IMR-90 (cell line): ENCODE measurements at regions not wholly inside any gene's neighbourhood (a gene's known extent, or its start where the extent isn't known, plus 50 kb on each side); places are given as distances from the start of the nearest gene placed in this dataset.

ENCODE experiments used
- ATAC-seq: fragments of 200-7000 bp; cut with Tn5 transposase; 2 replicates; pipeline ENCODE4 v1.9.1; 2020; ENCODE audit warnings: low read depth, mild to moderate bottlenecking, moderate library complexity
- BruUV-seq: library from RNA; stranded (reverse); fragments of 400-500 nt; replicated peaks from 2 replicates; lab custom pipeline; 2021; lab: Mats Ljungman, UMichigan
- CTCF ChIA-PET: fragments of 300-600 bp; formaldehyde crosslinking; extraction: SDS; loops from one replicate; lab custom pipeline; 2021; ENCODE audit warnings: antibody characterized with exemption; lab: Yijun Ruan, JAX
- POLR2A ChIA-PET: fragments of 300-600 bp; sonication (Branson Sonifier 250); formaldehyde crosslinking; loops from one replicate; lab custom pipeline; 2022; ENCODE audit warnings: antibody characterized with exemption; ENCODE audit not compliant: unreplicated experiment; lab: Charles Lee
- DNase-seq: peaks from one replicate; pipeline ENCODE4 v3.0.0; 2013
- H2AFZ ChIP-seq: replicated peaks from 2 replicates; pipeline ENCODE3; 2013; ENCODE audit warnings: low read length, mild to moderate bottlenecking; ENCODE audit not compliant: poor library complexity
- H2AK5ac ChIP-seq: 2 replicates; pipeline ENCODE4 v1.6.1; 2013; ENCODE audit warnings: low read depth, low read length, inconsistent platforms
- H2AK9ac ChIP-seq: replicated peaks from 2 replicates; pipeline ENCODE3; 2013; ENCODE audit warnings: mild to moderate bottlenecking, low read depth, low read length, moderate library complexity; ENCODE audit not compliant: poor library complexity
- H2BK120ac ChIP-seq: 2 replicates; pipeline ENCODE4 v1.6.1; 2013; ENCODE audit warnings: low read depth, low read length, inconsistent platforms
- H2BK15ac ChIP-seq: 3 replicates; pipeline ENCODE4 v1.6.1; 2013; ENCODE audit warnings: low read depth, low read length, inconsistent platforms
- H2BK20ac ChIP-seq: 2 replicates; pipeline ENCODE4 v1.6.1; 2013; ENCODE audit warnings: low read depth, mild to moderate bottlenecking, inconsistent platforms, low read length, moderate library complexity
- H2BK5ac ChIP-seq: 2 replicates; pipeline ENCODE4 v1.6.1; 2013; ENCODE audit warnings: mild to moderate bottlenecking, low read depth, low read length, inconsistent platforms; ENCODE audit not compliant: poor library complexity, severe bottlenecking
- H3K14ac ChIP-seq: replicated peaks from 2 replicates; pipeline ENCODE4 v1.6.1; 2013; ENCODE audit warnings: low read depth, low read length, inconsistent platforms
- H3K18ac ChIP-seq: 2 replicates; pipeline ENCODE4 v1.6.1; 2013; ENCODE audit warnings: low read depth, low read length, control low read depth
- H3K23ac ChIP-seq: 2 replicates; pipeline ENCODE4 v1.6.1; 2013; ENCODE audit warnings: low read depth, low read length, inconsistent platforms
- H3K27ac ChIP-seq: 2 replicates; pipeline ENCODE4 v1.5.1; 2013; ENCODE audit warnings: mild to moderate bottlenecking, control low read depth, low read length; ENCODE audit not compliant: insufficient read depth
- H3K27me3 ChIP-seq: 2 replicates; pipeline ENCODE4 v1.6.1; 2013; ENCODE audit warnings: low read length; ENCODE audit not compliant: control insufficient read depth, insufficient read depth
- H3K36me3 ChIP-seq: 2 replicates; pipeline ENCODE4 v1.6.1; 2013; ENCODE audit warnings: low read length, mixed read lengths; ENCODE audit not compliant: control insufficient read depth, insufficient read depth
- H3K4ac ChIP-seq: 2 replicates; pipeline ENCODE4 v1.6.1; 2013; ENCODE audit warnings: low read depth, low read length, inconsistent platforms
- H3K4me1 ChIP-seq: 2 replicates; pipeline ENCODE4 v1.6.1; 2013; ENCODE audit warnings: low read length, mixed read lengths; ENCODE audit not compliant: control insufficient read depth, insufficient read depth
- H3K4me2 ChIP-seq: 2 replicates; pipeline ENCODE4 v1.6.1; 2013; ENCODE audit warnings: low read depth, mild to moderate bottlenecking, control low read depth, low read length, moderate library complexity
- H3K4me3 ChIP-seq: 2 replicates; pipeline ENCODE4 v1.5.1; 2013; ENCODE audit warnings: low read depth, mild to moderate bottlenecking, control low read depth, low read length, moderate library complexity; ENCODE audit not compliant: insufficient read depth
- H3K56ac ChIP-seq: 2 replicates; pipeline ENCODE4 v1.6.1; 2013; ENCODE audit warnings: low read length, inconsistent platforms; ENCODE audit not compliant: insufficient read depth; ENCODE audit errors: extremely low read depth
- H3K79me1 ChIP-seq, 2 experiments: 2 replicates each; pipeline ENCODE4 v1.6.1; 2013; ENCODE audit warnings: low read length in 2 of 2, inconsistent platforms in 1 of 2, low read depth in 1 of 2
- H3K9ac ChIP-seq: 2 replicates; pipeline ENCODE4 v1.6.1; 2013; ENCODE audit warnings: low read depth, low read length, control low read depth
- H3K9me1 ChIP-seq: 2 replicates; pipeline ENCODE4 v1.6.1; 2013; ENCODE audit warnings: low read length, inconsistent platforms; ENCODE audit not compliant: insufficient read depth
- H3K9me3 ChIP-seq: 2 replicates; pipeline ENCODE4 v1.6.1; 2013; ENCODE audit warnings: low read length; ENCODE audit not compliant: control insufficient read depth, insufficient read depth
- H4K20me1 ChIP-seq: 2 replicates; pipeline ENCODE4 v1.6.1; 2013; ENCODE audit warnings: low read length, inconsistent platforms; ENCODE audit not compliant: insufficient read depth
- H4K5ac ChIP-seq: 2 replicates; pipeline ENCODE4 v1.6.1; 2013; ENCODE audit warnings: mild to moderate bottlenecking, low read depth, low read length, control low read depth
- H4K8ac ChIP-seq, 2 experiments: 2 replicates each; pipeline ENCODE4 v1.6.1; 2013; ENCODE audit warnings: low read depth in 2 of 2, low read length in 2 of 2, control low read depth in 1 of 2, inconsistent platforms in 1 of 2
- H4K91ac ChIP-seq: 2 replicates; pipeline ENCODE4 v1.6.1; 2013; ENCODE audit warnings: low read depth, low read length, inconsistent platforms; ENCODE audit not compliant: insufficient read depth
- BHLHE40 ChIP-seq: fragments of 150-350 bp; IDR thresholded peaks from 2 replicates; pipeline ENCODE4 v1.6.1; 2016; ENCODE audit warnings: mild to moderate bottlenecking, low read depth, low read length
- CEBPB ChIP-seq: IDR thresholded peaks from 2 replicates; pipeline ENCODE4 v1.6.1; 2012; ENCODE audit warnings: low read depth, low read length, improper control_type of control experiment
- CHD1 ChIP-seq: IDR thresholded peaks from 2 replicates; pipeline ENCODE4 v1.6.1; 2012; ENCODE audit warnings: low read depth, low read length, improper control_type of control experiment
- MAZ ChIP-seq: IDR thresholded peaks from 2 replicates; pipeline ENCODE4 v1.6.1; 2012; ENCODE audit warnings: low read depth, mild to moderate bottlenecking, low read length, improper control_type of control experiment, moderate library complexity, borderline replicate concordance
- MXI1 ChIP-seq: IDR thresholded peaks from 2 replicates; pipeline ENCODE4 v1.6.1; 2012; ENCODE audit warnings: low read depth, mild to moderate bottlenecking, low read length, moderate library complexity, borderline replicate concordance
- NFE2L2 ChIP-seq: fragments of 150-350 bp; IDR thresholded peaks from 2 replicates; pipeline ENCODE4 v1.6.1; 2016; ENCODE audit warnings: low read depth, mild to moderate bottlenecking, low read length
- POLR2A ChIP-seq: IDR thresholded peaks from 2 replicates; pipeline ENCODE4 v1.6.1; 2012; ENCODE audit warnings: mild to moderate bottlenecking, low read depth, low read length
- RAD21 ChIP-seq: IDR thresholded peaks from 2 replicates; pipeline ENCODE4 v1.6.1; 2012; ENCODE audit warnings: low read length, improper control_type of control experiment
- RCOR1 ChIP-seq: IDR thresholded peaks from 2 replicates; pipeline ENCODE4 v1.6.1; 2012; ENCODE audit warnings: mild to moderate bottlenecking, low read length, improper control_type of control experiment; ENCODE audit not compliant: insufficient replicate concordance
- RFX5 ChIP-seq: IDR thresholded peaks from 2 replicates; pipeline ENCODE4 v1.8.0; 2012; ENCODE audit warnings: low read depth, mild to moderate bottlenecking, low read length, moderate library complexity
- SMC3 ChIP-seq: fragments of 150-350 bp; IDR thresholded peaks from 2 replicates; pipeline ENCODE4 v1.6.1; 2016; ENCODE audit warnings: low read depth, mild to moderate bottlenecking, antibody characterized with exemption, low read length, moderate library complexity
- WGBS, 2 experiments: methylation state at CpG; one replicate each; pipeline versions ENCODE4 v1.1.5 to v1.1.7; 2013; ENCODE audit warnings: missing lambda C conversion rate in 2 of 2; ENCODE audit not compliant: insufficient read length in 1 of 2; ENCODE audit errors: extremely low coverage in 2 of 2; 5-methylcytosine and 5-hydroxymethylcytosine counted together
- dilution Hi-C: fragments of 300-500 bp; cut with HindIII; formaldehyde crosslinking; loops from one replicate; pipeline ENCODE4 v1.14.3; 2018; ENCODE audit warnings: low sequenced_read_pairs; ENCODE audit not compliant: unreplicated experiment
- in situ Hi-C: fragments of 300-500 bp; cut with MboI; formaldehyde crosslinking; loops from 3 replicates; pipeline ENCODE4 v1.14.3; 2019; ENCODE audit warnings: low sequenced_read_pairs, inconsistent platforms, mixed read lengths
- intact Hi-C: fragments of 100-400 bp; cut with micrococcal nuclease; formaldehyde crosslinking; loops from 2 replicates; pipeline ENCODE4 v1.10.0; 2022
- TF ChIP-seq, protein P1 (sequence below): conservative IDR thresholded peaks from 2 replicates; pipeline ENCODE4 v1.5.1; 2012; ENCODE audit warnings: mild to moderate bottlenecking, low read depth, low read length, improper control_type of control experiment
- TF ChIP-seq, protein P2 (sequence below): fragments of 150-350 bp; IDR thresholded peaks from 2 replicates; pipeline ENCODE4 v1.6.1; 2017; ENCODE audit warnings: mild to moderate bottlenecking, antibody characterized with exemption, low read length, low read depth
- TF ChIP-seq, protein P3 (sequence below): fragments of 150-350 bp; IDR thresholded peaks from 2 replicates; pipeline ENCODE4 v1.6.1; 2016; ENCODE audit warnings: low read depth, mild to moderate bottlenecking, low read length, moderate library complexity, borderline replicate concordance

DNA sequence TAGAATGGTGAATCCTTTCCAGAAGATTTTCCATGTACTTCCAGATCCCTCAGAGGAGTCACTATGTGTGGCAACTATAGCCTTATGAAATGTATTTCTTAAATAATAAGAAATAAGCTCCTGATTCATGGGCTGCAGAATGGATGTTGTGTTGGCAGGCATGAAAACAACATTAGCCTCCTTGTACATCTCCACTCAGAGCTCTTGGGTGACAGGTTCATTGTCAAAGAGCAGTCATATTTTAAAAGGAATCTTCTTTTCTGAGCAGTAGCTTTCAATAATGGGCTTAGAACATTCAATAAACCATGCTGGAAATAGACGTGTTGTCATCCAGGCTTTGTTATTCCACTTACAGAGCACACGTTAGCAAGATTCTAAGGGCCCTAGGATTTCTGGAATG is 96.6 kb downstream of the CDC7 start:
- DNase-seq, result no peak

More for the DNA sequence above, 96.6 kb downstream of the CDC7 start:
- H3K27me3 ChIP-seq, result no peaks in the 10 kb centered on the region
- no peak overlapping the region for H3K14ac ChIP-seq
- no peak overlapping the region for H4K91ac ChIP-seq
- no peak overlapping the region for H2BK20ac ChIP-seq
- H3K23ac ChIP-seq, result no peak overlapping the region
- dilution Hi-C loops, result no loop called here
- no peak overlapping the region for H2BK5ac ChIP-seq
- H2AK5ac ChIP-seq, result no peak overlapping the region
- H3K4me2 ChIP-seq, result no peak overlapping the region
- no CpG with 5 or more reads among the region's 2 CpGs for WGBS, 2 experiments
- no peak overlapping the region for H2BK15ac ChIP-seq
- H3K4ac ChIP-seq, result no peak overlapping the region
- no peak overlapping the region for H4K8ac ChIP-seq
- H2BK120ac ChIP-seq, result no peak overlapping the region
- H3K36me3 ChIP-seq, result no peaks in the 10 kb centered on the region
- no peak overlapping the region for H3K27ac ChIP-seq
- no peak overlapping the region for H3K4me3 ChIP-seq
- no peaks in the 10 kb centered on the region for H4K20me1 ChIP-seq
- ChIA-PET POLR2A (no interaction called here), CTCF (interaction anchor here (1.0 kb wide), 1 partner anchor 10 kb away, joined by 3 read pairs; no protein-coding TSS in a partner anchor)
- ATAC-seq, result no peak
- no peak overlapping the region for H3K18ac ChIP-seq
- H4K5ac ChIP-seq, result no peak overlapping the region
- no peaks in the 10 kb centered on the region for H3K9me1 ChIP-seq
- no peak overlapping the region for H2AK9ac ChIP-seq
- H3K9ac ChIP-seq, result no peak overlapping the region
- no peaks in the 10 kb centered on the region for H3K4me1 ChIP-seq
- H3K56ac ChIP-seq, result no peak overlapping the region
- intact Hi-C loops, result no loop called here
- H3K9me3 ChIP-seq, result no peaks in the 10 kb centered on the region
- in situ Hi-C loops, result no loop called here
- TF ChIP-seq POLR2A, result no peak
- TF ChIP-seq CEBPB, result no peak
- TF ChIP-seq RFX5, result no peak
- no peak for TF ChIP-seq SMC3
- TF ChIP-seq CHD1, result no peak
- no peak for TF ChIP-seq NFE2L2
- TF ChIP-seq MXI1, result no peak
- no peak for TF ChIP-seq RAD21
- TF ChIP-seq, protein P1, sequence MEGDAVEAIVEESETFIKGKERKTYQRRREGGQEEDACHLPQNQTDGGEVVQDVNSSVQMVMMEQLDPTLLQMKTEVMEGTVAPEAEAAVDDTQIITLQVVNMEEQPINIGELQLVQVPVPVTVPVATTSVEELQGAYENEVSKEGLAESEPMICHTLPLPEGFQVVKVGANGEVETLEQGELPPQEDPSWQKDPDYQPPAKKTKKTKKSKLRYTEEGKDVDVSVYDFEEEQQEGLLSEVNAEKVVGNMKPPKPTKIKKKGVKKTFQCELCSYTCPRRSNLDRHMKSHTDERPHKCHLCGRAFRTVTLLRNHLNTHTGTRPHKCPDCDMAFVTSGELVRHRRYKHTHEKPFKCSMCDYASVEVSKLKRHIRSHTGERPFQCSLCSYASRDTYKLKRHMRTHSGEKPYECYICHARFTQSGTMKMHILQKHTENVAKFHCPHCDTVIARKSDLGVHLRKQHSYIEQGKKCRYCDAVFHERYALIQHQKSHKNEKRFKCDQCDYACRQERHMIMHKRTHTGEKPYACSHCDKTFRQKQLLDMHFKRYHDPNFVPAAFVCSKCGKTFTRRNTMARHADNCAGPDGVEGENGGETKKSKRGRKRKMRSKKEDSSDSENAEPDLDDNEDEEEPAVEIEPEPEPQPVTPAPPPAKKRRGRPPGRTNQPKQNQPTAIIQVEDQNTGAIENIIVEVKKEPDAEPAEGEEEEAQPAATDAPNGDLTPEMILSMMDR, result no peak
- no peak for TF ChIP-seq RCOR1
- TF ChIP-seq, protein P2, sequence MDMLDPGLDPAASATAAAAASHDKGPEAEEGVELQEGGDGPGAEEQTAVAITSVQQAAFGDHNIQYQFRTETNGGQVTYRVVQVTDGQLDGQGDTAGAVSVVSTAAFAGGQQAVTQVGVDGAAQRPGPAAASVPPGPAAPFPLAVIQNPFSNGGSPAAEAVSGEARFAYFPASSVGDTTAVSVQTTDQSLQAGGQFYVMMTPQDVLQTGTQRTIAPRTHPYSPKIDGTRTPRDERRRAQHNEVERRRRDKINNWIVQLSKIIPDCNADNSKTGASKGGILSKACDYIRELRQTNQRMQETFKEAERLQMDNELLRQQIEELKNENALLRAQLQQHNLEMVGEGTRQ, result no peak
- no peak for TF ChIP-seq MAZ
- TF ChIP-seq BHLHE40, result no peak
- TF ChIP-seq, protein P3, sequence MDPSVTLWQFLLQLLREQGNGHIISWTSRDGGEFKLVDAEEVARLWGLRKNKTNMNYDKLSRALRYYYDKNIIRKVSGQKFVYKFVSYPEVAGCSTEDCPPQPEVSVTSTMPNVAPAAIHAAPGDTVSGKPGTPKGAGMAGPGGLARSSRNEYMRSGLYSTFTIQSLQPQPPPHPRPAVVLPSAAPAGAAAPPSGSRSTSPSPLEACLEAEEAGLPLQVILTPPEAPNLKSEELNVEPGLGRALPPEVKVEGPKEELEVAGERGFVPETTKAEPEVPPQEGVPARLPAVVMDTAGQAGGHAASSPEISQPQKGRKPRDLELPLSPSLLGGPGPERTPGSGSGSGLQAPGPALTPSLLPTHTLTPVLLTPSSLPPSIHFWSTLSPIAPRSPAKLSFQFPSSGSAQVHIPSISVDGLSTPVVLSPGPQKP, result no peak
- H3K79me1 ChIP-seq, result no peaks in the 10 kb centered on the region
- no peak overlapping the region for H2AFZ ChIP-seq
- BruUV-seq, result no TSS peak
